SK-N-SH treated with all-trans-retinoic acid at 6 μM for 48 hours (cell line): ENCODE measurements at regions not wholly inside any gene's neighbourhood (a gene's known extent, or its start where the extent isn't known, plus 50 kb on each side); places are given as distances from the start of the nearest gene placed in this dataset.

Experiments used
- ARNTL ChIP-seq: fragments of 450-650 bp; formaldehyde crosslinking; IDR thresholded peaks from 2 replicates; pipeline ENCODE4 v1.5.0; 2020; ENCODE audit warnings: low read depth, mild to moderate bottlenecking, moderate library complexity, borderline replicate concordance
- OSR1 ChIP-seq: fragments of 250-450 bp; sonication (Bioruptor Pico); IDR thresholded peaks from 2 replicates; pipeline ENCODE4 v1.8.0; 2022; ENCODE audit warnings: moderate library complexity, mild to moderate bottlenecking, inconsistent platforms
- TCF4 ChIP-seq: fragments of 250-450 bp; sonication (Bioruptor Pico); IDR thresholded peaks from 2 replicates; pipeline ENCODE4 v1.8.0; 2021; ENCODE audit warnings: mild to moderate bottlenecking, moderate library complexity, borderline replicate concordance
- TF ChIP-seq, protein P1 (sequence below): fragments of 250-450 bp; sonication (Bioruptor Pico); IDR thresholded peaks from 2 replicates; pipeline ENCODE4 v1.5.1; 2020; ENCODE audit warnings: low read depth, mild to moderate bottlenecking, moderate library complexity
- TF ChIP-seq, protein P2 (sequence below): fragments of 250-450 bp; sonication (Bioruptor Pico); IDR thresholded peaks from 2 replicates; pipeline ENCODE4 v1.8.0; 2020; ENCODE audit warnings: mild to moderate bottlenecking, moderate library complexity, borderline replicate concordance

DNA sequence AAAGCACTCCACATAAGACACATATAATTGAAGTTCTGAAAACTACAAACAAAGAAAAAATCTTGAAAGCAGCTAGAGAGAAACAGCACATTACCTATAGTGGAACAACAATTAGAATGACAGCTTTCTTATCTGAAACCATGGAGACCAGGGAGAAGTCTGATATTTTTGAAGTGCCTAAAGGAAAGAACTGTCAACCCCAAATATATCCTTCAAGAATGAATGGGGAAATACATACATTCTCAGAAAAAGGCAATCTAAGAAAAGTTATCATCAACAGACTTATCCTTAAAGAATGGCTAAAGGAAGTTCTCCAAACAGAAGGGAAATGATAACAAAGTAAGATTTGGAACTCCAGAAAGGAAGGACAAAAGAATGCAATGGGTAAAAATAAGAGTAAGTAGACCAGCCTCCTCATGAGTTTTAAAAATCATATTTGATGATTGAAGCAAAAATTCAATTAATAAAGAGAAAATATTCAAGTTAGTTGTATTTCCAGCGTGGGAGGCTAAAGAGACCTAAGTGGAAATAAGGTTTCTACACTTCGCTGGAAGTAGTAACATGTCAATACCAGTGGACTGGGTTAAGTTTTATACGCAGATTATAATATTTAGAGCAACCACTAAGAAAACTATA lies 170.8 kb upstream of the SAMSN1 start:
- TF ChIP-seq TCF4 (no peak), OSR1 (CRISPR knock-in tag) (no peak), ARNTL (no peak)
- TF ChIP-seq, protein P1, sequence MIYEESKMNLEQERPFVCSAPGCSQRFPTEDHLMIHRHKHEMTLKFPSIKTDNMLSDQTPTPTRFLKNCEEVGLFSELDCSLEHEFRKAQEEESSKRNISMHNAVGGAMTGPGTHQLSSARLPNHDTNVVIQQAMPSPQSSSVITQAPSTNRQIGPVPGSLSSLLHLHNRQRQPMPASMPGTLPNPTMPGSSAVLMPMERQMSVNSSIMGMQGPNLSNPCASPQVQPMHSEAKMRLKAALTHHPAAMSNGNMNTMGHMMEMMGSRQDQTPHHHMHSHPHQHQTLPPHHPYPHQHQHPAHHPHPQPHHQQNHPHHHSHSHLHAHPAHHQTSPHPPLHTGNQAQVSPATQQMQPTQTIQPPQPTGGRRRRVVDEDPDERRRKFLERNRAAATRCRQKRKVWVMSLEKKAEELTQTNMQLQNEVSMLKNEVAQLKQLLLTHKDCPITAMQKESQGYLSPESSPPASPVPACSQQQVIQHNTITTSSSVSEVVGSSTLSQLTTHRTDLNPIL (CRISPR knock-in tag): no peak
- TF ChIP-seq, protein P2, sequence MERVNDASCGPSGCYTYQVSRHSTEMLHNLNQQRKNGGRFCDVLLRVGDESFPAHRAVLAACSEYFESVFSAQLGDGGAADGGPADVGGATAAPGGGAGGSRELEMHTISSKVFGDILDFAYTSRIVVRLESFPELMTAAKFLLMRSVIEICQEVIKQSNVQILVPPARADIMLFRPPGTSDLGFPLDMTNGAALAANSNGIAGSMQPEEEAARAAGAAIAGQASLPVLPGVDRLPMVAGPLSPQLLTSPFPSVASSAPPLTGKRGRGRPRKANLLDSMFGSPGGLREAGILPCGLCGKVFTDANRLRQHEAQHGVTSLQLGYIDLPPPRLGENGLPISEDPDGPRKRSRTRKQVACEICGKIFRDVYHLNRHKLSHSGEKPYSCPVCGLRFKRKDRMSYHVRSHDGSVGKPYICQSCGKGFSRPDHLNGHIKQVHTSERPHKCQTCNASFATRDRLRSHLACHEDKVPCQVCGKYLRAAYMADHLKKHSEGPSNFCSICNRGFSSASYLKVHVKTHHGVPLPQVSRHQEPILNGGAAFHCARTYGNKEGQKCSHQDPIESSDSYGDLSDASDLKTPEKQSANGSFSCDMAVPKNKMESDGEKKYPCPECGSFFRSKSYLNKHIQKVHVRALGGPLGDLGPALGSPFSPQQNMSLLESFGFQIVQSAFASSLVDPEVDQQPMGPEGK (CRISPR knock-in tag): no peak
